ENCODE measurements at regions not wholly inside any gene's neighbourhood (a gene's known extent, or its start where the extent isn't known, plus 50 kb on each side); places are given as distances from the start of the nearest gene placed in this dataset.

DNA sequence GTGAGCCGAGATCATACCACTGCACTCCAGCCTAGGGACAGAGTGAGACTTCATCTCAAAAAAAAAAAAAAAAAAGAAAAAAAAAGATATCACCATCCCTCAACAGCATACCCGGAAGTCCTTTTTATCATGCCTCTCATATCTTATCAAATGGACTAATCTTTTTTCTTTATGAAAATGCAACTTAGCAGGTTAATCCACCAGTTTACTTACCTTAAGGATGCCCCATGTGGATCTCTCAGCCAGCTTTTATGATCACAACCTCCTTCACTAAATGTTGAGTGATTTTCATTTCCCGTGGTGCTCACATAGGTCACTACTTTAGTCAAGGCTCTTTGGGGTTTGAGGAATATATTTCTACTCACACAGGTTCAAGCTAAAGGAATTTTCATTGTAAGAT lies 248.8 kb upstream of the TBX3 start:
- no peak overlapping the region for H3K4me3 ChIP-seq (ENCODE audit: extremely low read depth in 1 of 4, insufficient read depth in 2 of 4, low read depth in 3 of 4, low read length in 4 of 4)
- H2BK20ac ChIP-seq (ENCODE audit: low read length): no peak overlapping the region
- H3K27me3 ChIP-seq (replicated peaks in 1 of 4; ENCODE audit: control insufficient read depth in 3 of 4, extremely low read depth in 1 of 4, insufficient read depth in 3 of 4, low read length in 3 of 4): no peaks in the 10 kb centered on the region
- WGBS, 2 experiments (ENCODE audit: extremely low coverage in 1 of 2, insufficient coverage in 1 of 2, insufficient read length in 1 of 2, insufficient replicate concordance in 2 of 2, low coverage in 1 of 2, low lambda C conversion rate in 2 of 2, missing lambda C conversion rate in 1 of 2): 100% methylated on average over 2 of the region's 3 CpGs; no CpG with 5 or more reads in 1 of the 2 experiments
- H3K4me1 ChIP-seq (replicated peaks in 1 of 4; ENCODE audit: control insufficient read depth in 3 of 4, insufficient read depth in 4 of 4, low read length in 3 of 4): no peaks in the 10 kb centered on the region
- H3K9ac ChIP-seq (replicated peaks in 1 of 4; ENCODE audit: extremely low read depth in 1 of 4, low read depth in 3 of 4, low read length in 3 of 4): no peak overlapping the region
- no peak overlapping the region for H4K91ac ChIP-seq (replicated peaks; ENCODE audit: insufficient read length, low read length)
- POLR2A ChIA-PET (ENCODE audit: partially characterized antibody): interaction anchor here (1.0 kb wide), 1 partner anchor 9 kb away, joined by 3 read pairs; no protein-coding TSS in a partner anchor
- DNase-seq (ENCODE audit: low read depth in 1 of 2, low spot score in 2 of 2) (no peak), FAIRE-seq (no peak)
- H3K23ac ChIP-seq (ENCODE audit: insufficient read length): no peak overlapping the region
- no peak overlapping the region for H4K8ac ChIP-seq (ENCODE audit: extremely low read depth, insufficient read depth, low read length)
- H3K14ac ChIP-seq (ENCODE audit: insufficient read length): no peak overlapping the region
- no peak overlapping the region for H2BK5ac ChIP-seq (ENCODE audit: low read depth, low read length)
- no peak overlapping the region for H3K4me2 ChIP-seq (ENCODE audit: insufficient read depth in 1 of 2, low read depth in 2 of 2, low read length in 2 of 2)
- no peaks in the 10 kb centered on the region for H3K36me3 ChIP-seq (ENCODE audit: control insufficient read depth in 2 of 4, insufficient read depth in 4 of 4, low read length in 3 of 4)
- no peak overlapping the region for H2BK15ac ChIP-seq (ENCODE audit: low read length)
- H2BK12ac ChIP-seq (ENCODE audit: low read depth, low read length): no peak overlapping the region
- no peaks in the 10 kb centered on the region for H4K20me1 ChIP-seq (replicated peaks in 1 of 2; ENCODE audit: control insufficient read depth in 1 of 2, insufficient read depth in 2 of 2, low read length in 2 of 2)
- no peak overlapping the region for H3K27ac ChIP-seq (ENCODE audit: low read depth, low read length)
- no peak overlapping the region for H3K4ac ChIP-seq (replicated peaks; ENCODE audit: insufficient read length, low read depth, low read length)
- no peak overlapping the region for H2AK5ac ChIP-seq (ENCODE audit: low read depth, low read length)
- H3K79me1 ChIP-seq (ENCODE audit: low read depth, low read length): no peaks in the 10 kb centered on the region
- H2AFZ ChIP-seq (ENCODE audit: low read length): no peak overlapping the region
- CTCF ChIA-PET (ENCODE audit: partially characterized antibody): no interaction called here
- no peaks in the 10 kb centered on the region for H3K23me2 ChIP-seq (ENCODE audit: low read depth, low read length)
- no peaks in the 10 kb centered on the region for H3K79me2 ChIP-seq (ENCODE audit: control insufficient read depth in 1 of 2, insufficient read depth in 2 of 2, low read length in 2 of 2)
- H3K9me3 ChIP-seq (ENCODE audit: insufficient read depth in 2 of 2, low read depth in 1 of 2, low read length in 1 of 2): peaks cover 0 to 4% of the 10 kb centered on the region in 2 experiments; a peak in 1 of 4 replicates
- H4K5ac ChIP-seq (ENCODE audit: insufficient read length, low read depth, low read length): no peak overlapping the region
- H3K18ac ChIP-seq (ENCODE audit: extremely low read depth, low read length): no peak overlapping the region
- no peak overlapping the region for H3K56ac ChIP-seq (replicated peaks; ENCODE audit: insufficient read length, low read depth, low read length)
- no peak overlapping the region for H2BK120ac ChIP-seq (replicated peaks; ENCODE audit: low read depth, low read length)
- TF ChIP-seq TEAD4 (IDR thresholded peaks at IDR 0.05; ENCODE audit: low read depth, low read length): no peak

All from H1 (cell line).